ENCODE measurements at regions not wholly inside any gene's neighbourhood (a gene's known extent, or its start where the extent isn't known, plus 50 kb on each side); places are given as distances from the start of the nearest gene placed in this dataset.

DNA sequence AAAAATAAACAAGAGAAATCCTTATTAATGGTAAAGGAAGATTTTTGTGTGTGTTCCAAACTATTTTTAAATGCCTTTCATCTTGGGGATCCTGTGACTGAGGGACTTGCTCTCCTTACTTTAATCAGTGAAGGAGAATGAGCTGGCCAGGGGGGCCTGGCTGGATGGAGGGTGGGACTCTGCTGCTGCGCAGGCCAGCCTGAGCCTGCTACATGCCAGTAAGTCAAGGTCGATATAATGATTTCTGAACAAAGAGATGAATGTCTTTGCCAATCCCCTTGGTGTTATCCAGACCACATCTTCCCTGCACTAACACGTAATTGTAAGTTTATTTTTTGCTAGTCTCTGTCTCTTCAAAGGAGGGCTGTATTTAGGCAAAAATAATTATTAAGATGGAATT, 1679.2 kb upstream of the TENM3 start:
- H3K4me1 ChIP-seq (ENCODE audit: insufficient read depth, low read length) = no peaks in the 10 kb centered on the region
- H3K4me3 ChIP-seq (ENCODE audit: low read length) = no peak overlapping the region
- no peaks in the 10 kb centered on the region for H3K9me3 ChIP-seq (ENCODE audit: insufficient read depth, low read depth, low read length)
- H3K9ac ChIP-seq (ENCODE audit: low read depth, low read length) = no peak overlapping the region
- H3K27ac ChIP-seq (ENCODE audit: low read length) = no peak overlapping the region
- H3K27me3 ChIP-seq (ENCODE audit: insufficient read depth, low read length) = no peaks in the 10 kb centered on the region
- no peaks in the 10 kb centered on the region for H3K36me3 ChIP-seq (ENCODE audit: insufficient read depth, low read depth, low read length)

DNA sequence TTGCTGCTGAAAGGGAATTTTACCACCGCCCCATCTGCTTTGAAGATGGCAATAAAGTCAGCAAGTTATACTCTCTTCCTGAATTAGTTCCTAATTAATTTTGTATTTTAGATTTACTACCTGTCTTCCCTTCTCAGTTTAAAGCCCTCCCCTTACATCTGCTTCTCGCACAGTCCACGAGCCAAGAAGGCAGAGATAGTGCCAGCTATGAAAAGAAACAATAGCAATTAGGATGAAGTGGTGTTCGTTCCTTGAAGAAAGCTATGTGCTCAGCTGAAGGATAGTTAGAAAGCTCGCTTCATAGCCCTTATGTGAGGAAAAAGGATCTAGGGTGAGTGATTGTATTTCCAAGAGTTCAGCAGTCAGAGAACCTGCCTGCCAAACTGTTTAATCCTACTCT, 1678.8 kb upstream of the TENM3 start:
- H3K4me3 ChIP-seq (ENCODE audit: low read length) = no peak overlapping the region
- H3K4me1 ChIP-seq (ENCODE audit: insufficient read depth, low read length) = no peaks in the 10 kb centered on the region
- H3K27me3 ChIP-seq (ENCODE audit: insufficient read depth, low read length) = no peaks in the 10 kb centered on the region
- no peaks in the 10 kb centered on the region for H3K36me3 ChIP-seq (ENCODE audit: insufficient read depth, low read depth, low read length)
- H3K9ac ChIP-seq (ENCODE audit: low read depth, low read length) = no peak overlapping the region
- H3K9me3 ChIP-seq (ENCODE audit: insufficient read depth, low read depth, low read length) = no peaks in the 10 kb centered on the region
- no peak overlapping the region for H3K27ac ChIP-seq (ENCODE audit: low read length)

- no peaks in the 10 kb centered on the region for H3K4me1 ChIP-seq (ENCODE audit: insufficient read depth, low read length)
These were observed 1677.3 kb upstream of the TENM3 start for GRCh38 chr4:180565856-180566431.

DNA sequence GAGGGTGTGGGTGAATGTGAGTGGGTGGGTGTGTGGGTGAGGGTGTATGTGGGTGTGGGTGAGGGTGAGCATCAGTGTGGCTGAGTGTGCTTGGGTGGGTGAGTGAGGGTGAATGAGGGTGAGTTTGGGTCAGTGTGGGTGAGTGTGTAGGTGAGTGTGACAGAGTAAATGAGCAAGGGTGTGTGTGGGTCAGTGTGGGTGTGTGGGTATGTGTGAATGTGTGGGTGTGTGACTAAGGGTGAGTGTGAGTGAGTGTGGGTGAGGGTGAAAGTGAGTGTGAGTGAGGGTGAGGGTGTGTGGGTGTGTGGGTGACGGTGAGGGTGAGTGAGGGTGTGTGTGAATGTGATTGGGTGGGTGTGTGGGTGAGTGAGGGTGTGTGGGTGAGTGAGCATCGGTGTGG, 1676.7 kb upstream of the TENM3 start:
- Histone ChIP-seq H3K9me3 (ENCODE audit: insufficient read depth, low read depth, low read length) (no peaks in the 10 kb centered on the region), H3K9ac (ENCODE audit: low read depth, low read length) (no peak overlapping the region), H3K4me3 (ENCODE audit: low read length) (no peak overlapping the region)

More at GRCh38 chr4:180565856-180566431, 1677.3 kb upstream of the TENM3 start:
- H3K27ac ChIP-seq (ENCODE audit: low read length) = no peak overlapping the region
- no peak overlapping the region for H3K4me3 ChIP-seq (ENCODE audit: low read length)
- H3K9ac ChIP-seq (ENCODE audit: low read depth, low read length) = no peak overlapping the region
- no peaks in the 10 kb centered on the region for H3K36me3 ChIP-seq (ENCODE audit: insufficient read depth, low read depth, low read length)
- H3K27me3 ChIP-seq (ENCODE audit: insufficient read depth, low read length) = no peaks in the 10 kb centered on the region
- no peaks in the 10 kb centered on the region for H3K9me3 ChIP-seq (ENCODE audit: insufficient read depth, low read depth, low read length)

GRCh38 chr4:180567080-180567479, 1676.1 kb upstream of the TENM3 start:
- H3K36me3 ChIP-seq (ENCODE audit: insufficient read depth, low read depth, low read length) = no peaks in the 10 kb centered on the region
- no peaks in the 10 kb centered on the region for H3K9me3 ChIP-seq (ENCODE audit: insufficient read depth, low read depth, low read length)
- no peaks in the 10 kb centered on the region for H3K4me1 ChIP-seq (ENCODE audit: insufficient read depth, low read length)
- H3K9ac ChIP-seq (ENCODE audit: low read depth, low read length) = no peak overlapping the region
- H3K4me3 ChIP-seq (ENCODE audit: low read length) = no peak overlapping the region
- H3K27me3 ChIP-seq (ENCODE audit: insufficient read depth, low read length) = no peaks in the 10 kb centered on the region
- no peak overlapping the region for H3K27ac ChIP-seq (ENCODE audit: low read length)

More for the DNA sequence above, 1676.7 kb upstream of the TENM3 start:
- Histone ChIP-seq H3K27ac (ENCODE audit: low read length) (no peak overlapping the region), H3K36me3 (ENCODE audit: insufficient read depth, low read depth, low read length) (no peaks in the 10 kb centered on the region), H3K27me3 (ENCODE audit: insufficient read depth, low read length) (no peaks in the 10 kb centered on the region), H3K4me1 (ENCODE audit: insufficient read depth, low read length) (no peaks in the 10 kb centered on the region)

DNA sequence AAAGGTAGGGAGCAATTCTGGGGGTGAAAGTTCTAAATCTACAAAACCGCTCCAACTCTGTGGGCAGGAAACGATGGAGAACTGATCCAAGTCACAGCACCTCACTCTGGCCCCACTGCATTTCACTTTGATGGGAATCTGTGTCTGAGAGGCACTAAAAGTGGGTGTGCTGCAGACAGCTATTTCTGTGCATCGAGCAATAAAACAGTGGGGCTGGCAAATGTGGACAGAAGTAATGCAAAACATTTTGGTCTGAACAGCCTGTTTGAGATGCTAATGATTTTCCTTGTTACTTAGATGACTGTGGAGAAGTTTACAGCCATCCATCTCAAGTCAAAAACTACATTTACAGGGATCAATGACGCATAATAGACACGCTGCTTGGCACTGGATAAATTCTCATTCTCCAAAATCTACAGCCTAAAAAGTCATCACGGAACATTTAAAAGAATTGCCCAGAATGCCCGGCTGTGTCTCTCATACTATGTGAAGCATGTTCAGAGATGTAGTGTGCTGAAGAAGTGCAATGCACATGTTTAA, 1671.6 kb upstream of the TENM3 start:
- H3K27me3 ChIP-seq (ENCODE audit: insufficient read depth, low read length) = no peaks in the 10 kb centered on the region
- no peaks in the 10 kb centered on the region for H3K36me3 ChIP-seq (ENCODE audit: insufficient read depth, low read depth, low read length)
- no peak overlapping the region for H3K9ac ChIP-seq (ENCODE audit: low read depth, low read length)
- no peak overlapping the region for H3K4me3 ChIP-seq (ENCODE audit: low read length)
- H3K9me3 ChIP-seq (ENCODE audit: insufficient read depth, low read depth, low read length) = no peaks in the 10 kb centered on the region
- H3K27ac ChIP-seq (ENCODE audit: low read length) = no peak overlapping the region
- H3K4me1 ChIP-seq (ENCODE audit: insufficient read depth, low read length) = no peaks in the 10 kb centered on the region

DNA sequence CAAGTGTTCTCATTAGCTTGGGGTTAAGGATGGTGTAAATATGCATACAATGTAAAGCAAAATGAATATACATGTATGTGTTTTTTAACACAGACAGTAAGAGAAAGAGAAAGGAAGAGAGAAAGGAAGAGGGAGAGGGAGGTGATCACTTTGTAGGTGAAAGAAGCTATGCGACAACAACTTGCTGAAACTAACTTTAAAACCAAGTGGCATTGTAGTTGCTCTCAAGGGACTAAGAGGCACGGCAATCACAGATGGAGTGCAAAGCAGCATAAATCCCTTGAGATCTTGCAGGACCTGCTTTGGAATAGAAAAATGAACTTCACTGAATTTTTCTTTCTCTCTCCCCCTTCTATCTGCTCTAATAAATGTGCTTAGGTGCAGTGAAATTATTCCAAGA, 1665.0 kb upstream of the TENM3 start:
- Histone ChIP-seq H3K27ac (ENCODE audit: low read length) (no peak overlapping the region), H3K9ac (ENCODE audit: low read depth, low read length) (no peak overlapping the region), H3K4me1 (ENCODE audit: insufficient read depth, low read length) (no peaks in the 10 kb centered on the region), H3K9me3 (ENCODE audit: insufficient read depth, low read depth, low read length) (no peaks in the 10 kb centered on the region), H3K36me3 (ENCODE audit: insufficient read depth, low read depth, low read length) (no peaks in the 10 kb centered on the region), H3K27me3 (ENCODE audit: insufficient read depth, low read length) (no peaks in the 10 kb centered on the region), H3K4me3 (ENCODE audit: low read length) (no peak overlapping the region)

DNA sequence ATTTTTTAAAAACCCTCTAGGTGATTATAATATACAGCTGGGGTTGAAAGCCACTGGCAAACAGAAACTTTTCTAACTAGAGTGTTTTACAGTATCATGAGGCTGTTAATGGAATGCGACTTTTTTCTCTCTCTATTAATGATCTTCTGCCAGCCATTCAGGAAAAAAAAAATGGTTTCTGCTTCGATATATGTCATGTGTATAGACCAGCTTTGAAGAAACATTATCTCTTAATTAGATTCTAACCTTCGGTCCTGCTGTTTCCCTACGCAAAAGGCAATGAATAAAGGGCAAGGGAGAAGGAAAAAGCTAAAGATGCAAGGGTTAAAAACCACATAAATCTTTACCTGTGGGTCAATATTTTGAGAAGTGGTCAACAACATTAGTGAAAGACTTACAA, 1662.1 kb upstream of the TENM3 start:
- Histone ChIP-seq H3K27ac (ENCODE audit: low read length) (no peak overlapping the region), H3K9me3 (ENCODE audit: insufficient read depth, low read depth, low read length) (no peaks in the 10 kb centered on the region), H3K4me1 (ENCODE audit: insufficient read depth, low read length) (no peaks in the 10 kb centered on the region), H3K9ac (ENCODE audit: low read depth, low read length) (no peak overlapping the region), H3K4me3 (ENCODE audit: low read length) (no peak overlapping the region), H3K36me3 (ENCODE audit: insufficient read depth, low read depth, low read length) (no peaks in the 10 kb centered on the region), H3K27me3 (ENCODE audit: insufficient read depth, low read length) (no peaks in the 10 kb centered on the region)

- peaks cover 5% of the 10 kb centered on the region; the same call in 1 of the 2 replicates for H3K4me1 ChIP-seq (ENCODE audit: insufficient read depth, low read length)
- no peaks in the 10 kb centered on the region for H3K9me3 ChIP-seq (ENCODE audit: insufficient read depth, low read depth, low read length)
- no peak overlapping the region for H3K4me3 ChIP-seq (ENCODE audit: low read length)
- H3K27me3 ChIP-seq (ENCODE audit: insufficient read depth, low read length) = no peaks in the 10 kb centered on the region
- no peaks in the 10 kb centered on the region for H3K36me3 ChIP-seq (ENCODE audit: insufficient read depth, low read depth, low read length)
- H3K27ac ChIP-seq (ENCODE audit: low read length) = no peak overlapping the region
- no peak overlapping the region for H3K9ac ChIP-seq (ENCODE audit: low read depth, low read length)
These were observed 1655.8 kb upstream of the TENM3 start for GRCh38 chr4:180587379-180587778.

DNA sequence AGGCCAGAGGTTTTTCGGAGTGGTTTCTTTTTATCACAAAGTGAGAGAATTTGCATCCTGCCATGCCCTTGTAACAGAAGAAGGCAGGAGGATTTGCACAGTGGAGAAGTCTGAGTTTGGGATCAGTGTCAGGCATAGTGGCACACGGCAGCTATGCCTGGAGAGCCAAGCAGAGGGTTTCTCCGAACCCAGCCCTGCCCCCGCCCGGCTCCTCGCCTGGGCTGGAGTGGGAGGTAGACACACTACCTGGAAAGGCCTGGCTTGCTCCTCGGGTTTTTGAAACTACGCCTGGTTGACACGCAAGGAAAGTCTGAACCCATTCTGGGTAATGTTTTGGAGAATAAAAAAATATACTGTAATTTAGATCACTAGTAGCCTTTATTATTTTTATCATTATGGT, 1653.6 kb upstream of the TENM3 start:
- Histone ChIP-seq H3K4me3 (ENCODE audit: low read length) (no peak overlapping the region), H3K4me1 (ENCODE audit: insufficient read depth, low read length) (peaks cover 5% of the 10 kb centered on the region; the same call in 1 of the 2 replicates), H3K9ac (ENCODE audit: low read depth, low read length) (no peak overlapping the region), H3K27ac (ENCODE audit: low read length) (no peak overlapping the region), H3K36me3 (ENCODE audit: insufficient read depth, low read depth, low read length) (no peaks in the 10 kb centered on the region), H3K9me3 (ENCODE audit: insufficient read depth, low read depth, low read length) (no peaks in the 10 kb centered on the region), H3K27me3 (ENCODE audit: insufficient read depth, low read length) (no peaks in the 10 kb centered on the region)

DNA sequence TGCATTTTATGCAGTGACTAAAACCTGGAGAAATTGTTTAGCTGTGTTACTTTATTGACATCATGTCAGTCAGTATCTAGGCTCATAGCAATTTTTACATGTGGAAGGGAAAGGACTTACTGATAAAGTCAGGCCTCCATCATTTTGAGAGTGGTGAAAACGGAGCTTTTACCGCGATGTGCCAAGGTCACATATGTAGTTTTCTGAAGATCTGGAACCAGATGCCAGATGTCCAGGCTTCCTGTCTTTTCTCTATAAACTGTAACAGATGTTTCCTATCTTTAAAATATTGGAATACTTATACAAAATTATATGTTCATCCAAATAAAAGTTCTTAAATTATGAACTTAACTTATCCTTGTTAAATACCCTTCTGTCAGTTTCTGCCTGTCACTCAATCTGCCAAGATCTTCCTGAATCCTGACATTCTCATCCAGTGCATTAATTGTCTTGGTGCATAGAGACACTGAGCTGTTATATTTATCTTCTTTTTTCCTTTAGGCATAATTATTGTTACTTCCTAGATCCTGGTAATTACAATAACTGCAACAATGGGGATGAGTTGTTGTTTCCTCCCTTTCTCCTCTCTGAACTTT, 1646.2 kb upstream of the TENM3 start:
- no peaks in the 10 kb centered on the region for H3K9me3 ChIP-seq (ENCODE audit: insufficient read depth, low read depth, low read length)
- no peaks in the 10 kb centered on the region for H3K36me3 ChIP-seq (ENCODE audit: insufficient read depth, low read depth, low read length)
- no peaks in the 10 kb centered on the region for H3K27me3 ChIP-seq (ENCODE audit: insufficient read depth, low read length)
- no peak overlapping the region for H3K4me3 ChIP-seq (ENCODE audit: low read length)
- H3K4me1 ChIP-seq (ENCODE audit: insufficient read depth, low read length) = no peaks in the 10 kb centered on the region
- no peak overlapping the region for H3K27ac ChIP-seq (ENCODE audit: low read length)
- no peak overlapping the region for H3K9ac ChIP-seq (ENCODE audit: low read depth, low read length)

- Histone ChIP-seq H3K27ac (ENCODE audit: low read length) (no peak overlapping the region), H3K36me3 (ENCODE audit: insufficient read depth, low read depth, low read length) (no peaks in the 10 kb centered on the region), H3K4me1 (ENCODE audit: insufficient read depth, low read length) (no peaks in the 10 kb centered on the region), H3K27me3 (ENCODE audit: insufficient read depth, low read length) (no peaks in the 10 kb centered on the region), H3K9ac (ENCODE audit: low read depth, low read length) (no peak overlapping the region), H3K9me3 (ENCODE audit: insufficient read depth, low read depth, low read length) (no peaks in the 10 kb centered on the region), H3K4me3 (ENCODE audit: low read length) (no peak overlapping the region)
These were observed 1644.9 kb upstream of the TENM3 start for GRCh38 chr4:180598281-180598680.

All from iPS-20b (cell line).